IMR-90 (cell line): ENCODE measurements at regions not wholly inside any gene's neighbourhood (a gene's known extent, or its start where the extent isn't known, plus 50 kb on each side); places are given as distances from the start of the nearest gene placed in this dataset.
"Not testable (repeated sequence)": the region's sequence is repeated elsewhere in the genome, so short reads cannot be mapped to it uniquely, and the experiment has no call there.

Experiments used
- CEBPB ChIP-seq: IDR thresholded peaks from 2 replicates; pipeline ENCODE4 v1.6.1; 2012; ENCODE audit warnings: low read depth, low read length, improper control_type of control experiment
- NFE2L2 ChIP-seq: fragments of 150-350 bp; IDR thresholded peaks from 2 replicates; pipeline ENCODE4 v1.6.1; 2016; ENCODE audit warnings: low read depth, mild to moderate bottlenecking, low read length
- SMC3 ChIP-seq: fragments of 150-350 bp; IDR thresholded peaks from 2 replicates; pipeline ENCODE4 v1.6.1; 2016; ENCODE audit warnings: low read depth, mild to moderate bottlenecking, antibody characterized with exemption, low read length, moderate library complexity
- TF ChIP-seq, protein P1 (sequence below): conservative IDR thresholded peaks from 2 replicates; pipeline ENCODE4 v1.5.1; 2012; ENCODE audit warnings: mild to moderate bottlenecking, low read depth, low read length, improper control_type of control experiment
- TF ChIP-seq, protein P2 (sequence below): fragments of 150-350 bp; IDR thresholded peaks from 2 replicates; pipeline ENCODE4 v1.6.1; 2016; ENCODE audit warnings: low read depth, mild to moderate bottlenecking, low read length, moderate library complexity, borderline replicate concordance

- TF ChIP-seq, protein P1, sequence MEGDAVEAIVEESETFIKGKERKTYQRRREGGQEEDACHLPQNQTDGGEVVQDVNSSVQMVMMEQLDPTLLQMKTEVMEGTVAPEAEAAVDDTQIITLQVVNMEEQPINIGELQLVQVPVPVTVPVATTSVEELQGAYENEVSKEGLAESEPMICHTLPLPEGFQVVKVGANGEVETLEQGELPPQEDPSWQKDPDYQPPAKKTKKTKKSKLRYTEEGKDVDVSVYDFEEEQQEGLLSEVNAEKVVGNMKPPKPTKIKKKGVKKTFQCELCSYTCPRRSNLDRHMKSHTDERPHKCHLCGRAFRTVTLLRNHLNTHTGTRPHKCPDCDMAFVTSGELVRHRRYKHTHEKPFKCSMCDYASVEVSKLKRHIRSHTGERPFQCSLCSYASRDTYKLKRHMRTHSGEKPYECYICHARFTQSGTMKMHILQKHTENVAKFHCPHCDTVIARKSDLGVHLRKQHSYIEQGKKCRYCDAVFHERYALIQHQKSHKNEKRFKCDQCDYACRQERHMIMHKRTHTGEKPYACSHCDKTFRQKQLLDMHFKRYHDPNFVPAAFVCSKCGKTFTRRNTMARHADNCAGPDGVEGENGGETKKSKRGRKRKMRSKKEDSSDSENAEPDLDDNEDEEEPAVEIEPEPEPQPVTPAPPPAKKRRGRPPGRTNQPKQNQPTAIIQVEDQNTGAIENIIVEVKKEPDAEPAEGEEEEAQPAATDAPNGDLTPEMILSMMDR, result not testable (repeated sequence)
- not testable (repeated sequence) for TF ChIP-seq NFE2L2, SMC3, CEBPB
- TF ChIP-seq, protein P2, sequence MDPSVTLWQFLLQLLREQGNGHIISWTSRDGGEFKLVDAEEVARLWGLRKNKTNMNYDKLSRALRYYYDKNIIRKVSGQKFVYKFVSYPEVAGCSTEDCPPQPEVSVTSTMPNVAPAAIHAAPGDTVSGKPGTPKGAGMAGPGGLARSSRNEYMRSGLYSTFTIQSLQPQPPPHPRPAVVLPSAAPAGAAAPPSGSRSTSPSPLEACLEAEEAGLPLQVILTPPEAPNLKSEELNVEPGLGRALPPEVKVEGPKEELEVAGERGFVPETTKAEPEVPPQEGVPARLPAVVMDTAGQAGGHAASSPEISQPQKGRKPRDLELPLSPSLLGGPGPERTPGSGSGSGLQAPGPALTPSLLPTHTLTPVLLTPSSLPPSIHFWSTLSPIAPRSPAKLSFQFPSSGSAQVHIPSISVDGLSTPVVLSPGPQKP, result not testable (repeated sequence)
Measured at GRCh38 chr15:30732100-30732499, 106.2 kb downstream of the ARHGAP11B start.
